HG03139 (cell line): ENCODE measurements at regions not wholly inside any gene's neighbourhood (a gene's known extent, or its start where the extent isn't known, plus 50 kb on each side); places are given as distances from the start of the nearest gene placed in this dataset.

Source experiments
- ATAC-seq: cut with Tn5 transposase; IDR thresholded peaks from one replicate; pipeline ENCODE4 v1.9.1; 2021; ENCODE audit not compliant: unreplicated experiment

- no peak for ATAC-seq
Observed at GRCh38 chr12:84294246-84294645, 618.4 kb downstream of the SLC6A15 start.

GRCh38 chr12:84290168-84290567 is 622.4 kb downstream of the SLC6A15 start:
- ATAC-seq, result no peak

- ATAC-seq, result no peak
Observed at GRCh38 chr12:84277986-84278385, 634.6 kb downstream of the SLC6A15 start.

- no peak for ATAC-seq
Observed at GRCh38 chr12:84276215-84276614, 636.4 kb downstream of the SLC6A15 start.

- no peak for ATAC-seq
Observed at GRCh38 chr12:84272324-84272723, 640.3 kb downstream of the SLC6A15 start.

- no peak for ATAC-seq
Observed at GRCh38 chr12:84270470-84271140, 642.0 kb downstream of the SLC6A15 start.

- ATAC-seq, result no peak
Observed at GRCh38 chr12:84247931-84248330, 664.7 kb downstream of the SLC6A15 start.

- no peak for ATAC-seq
Observed at GRCh38 chr12:84243686-84244085, 668.9 kb downstream of the SLC6A15 start.

- ATAC-seq, result no peak
Observed at GRCh38 chr12:84222841-84223240, 689.8 kb downstream of the SLC6A15 start.

- ATAC-seq, result no peak
Observed at GRCh38 chr12:84218406-84218805, 694.2 kb downstream of the SLC6A15 start.

- ATAC-seq, result no peak
Observed at GRCh38 chr12:84201976-84202375, 710.6 kb downstream of the SLC6A15 start.

- ATAC-seq, result no peak
Observed at GRCh38 chr12:84198294-84198946, 714.2 kb downstream of the SLC6A15 start.

GRCh38 chr12:84191779-84192178 is 720.8 kb downstream of the SLC6A15 start:
- ATAC-seq, result no peak

GRCh38 chr12:84186433-84186832 is 726.2 kb downstream of the SLC6A15 start:
- no peak for ATAC-seq

GRCh38 chr12:84183576-84183975 is 729.0 kb downstream of the SLC6A15 start:
- no peak for ATAC-seq

- no peak for ATAC-seq
Observed at GRCh38 chr12:84174115-84174514, 738.5 kb downstream of the SLC6A15 start.

GRCh38 chr12:84172823-84173424 is 739.7 kb downstream of the SLC6A15 start:
- no peak for ATAC-seq

- ATAC-seq, result no peak
Observed at GRCh38 chr12:84166812-84167211, 745.8 kb downstream of the SLC6A15 start.

GRCh38 chr12:84165998-84166571 is 746.5 kb downstream of the SLC6A15 start:
- no peak for ATAC-seq

GRCh38 chr12:84161296-84161695 is 751.3 kb downstream of the SLC6A15 start:
- no peak for ATAC-seq

GRCh38 chr12:84159260-84159659 is 753.3 kb downstream of the SLC6A15 start:
- no peak for ATAC-seq

- no peak for ATAC-seq
Observed at GRCh38 chr12:84157170-84157569, 755.4 kb downstream of the SLC6A15 start.
